Mesenchymal stem cell (in vitro differentiated cells and primary cell): ENCODE measurements at regions not wholly inside any gene's neighbourhood (a gene's known extent, or its start where the extent isn't known, plus 50 kb on each side); places are given as distances from the start of the nearest gene placed in this dataset.

Experiments
- DNase-seq: peaks from one replicate; pipeline ENCODE4 v3.0.0-alpha.2; 2013
- H2AFZ ChIP-seq: one replicate; pipeline ENCODE4 v1.6.1; 2013; ENCODE audit warnings: low read depth, mild to moderate bottlenecking, control low read depth, inconsistent platforms, low read length, moderate library complexity
- H2AK5ac ChIP-seq: 2 replicates; pipeline ENCODE4 v1.6.1; 2013; ENCODE audit warnings: low read length, moderate library complexity, mild to moderate bottlenecking, inconsistent platforms; ENCODE audit not compliant: severe bottlenecking
- H2BK120ac ChIP-seq: one replicate; pipeline ENCODE4 v1.6.1; 2013; ENCODE audit warnings: low read depth, mild to moderate bottlenecking, inconsistent platforms, low read length, moderate library complexity
- H2BK12ac ChIP-seq, 2 experiments: one replicate each; pipeline ENCODE4 v1.6.1; 2013; ENCODE audit warnings: inconsistent platforms in 2 of 2, low read length in 2 of 2, mild to moderate bottlenecking in 2 of 2, moderate library complexity in 2 of 2, control low read depth in 1 of 2
- H2BK15ac ChIP-seq: one replicate; pipeline ENCODE4 v1.6.1; 2013; ENCODE audit warnings: mild to moderate bottlenecking, low read depth, inconsistent platforms; ENCODE audit not compliant: poor library complexity, severe bottlenecking
- H2BK5ac ChIP-seq: 2 replicates; pipeline ENCODE4 v1.6.1; 2013; ENCODE audit warnings: low read depth, mild to moderate bottlenecking, low read length, control low read depth, inconsistent platforms; ENCODE audit not compliant: poor library complexity, severe bottlenecking
- H3K14ac ChIP-seq, 2 experiments: one replicate each; pipeline ENCODE4 v1.6.1; 2013; ENCODE audit warnings: inconsistent platforms in 2 of 2, low read length in 2 of 2, control low read depth in 1 of 2, mild to moderate bottlenecking in 1 of 2, moderate library complexity in 1 of 2
- H3K18ac ChIP-seq, 2 experiments: one replicate each; pipeline ENCODE4 v1.6.1; 2013; ENCODE audit warnings: inconsistent platforms in 2 of 2, low read length in 2 of 2, control low read depth in 1 of 2, low read depth in 1 of 2, mild to moderate bottlenecking in 1 of 2
- H3K23ac ChIP-seq, 2 experiments: one replicate each; pipeline ENCODE4 v1.6.1; 2013; ENCODE audit warnings: inconsistent platforms in 2 of 2, low read length in 2 of 2, mild to moderate bottlenecking in 2 of 2, moderate library complexity in 2 of 2, control low read depth in 1 of 2
- H3K27ac ChIP-seq: 2 replicates; pipeline ENCODE4 v1.5.1; 2013; ENCODE audit warnings: mild to moderate bottlenecking, moderate library complexity, low read length, control low read depth, inconsistent platforms; ENCODE audit not compliant: poor library complexity, severe bottlenecking
- H3K27me3 ChIP-seq, 2 experiments: 2 replicates each; pipeline versions ENCODE4 v1.6.1 to v1.7.0; 2013; ENCODE audit warnings: low read length in 2 of 2, mild to moderate bottlenecking in 2 of 2, moderate library complexity in 2 of 2, control low read depth in 1 of 2, inconsistent platforms in 1 of 2; ENCODE audit not compliant: control insufficient read depth in 1 of 2, insufficient read depth in 1 of 2
- H3K36me3 ChIP-seq, 2 experiments: 2 replicates each; pipeline versions ENCODE4 v1.6.1 to v1.7.0; 2013; ENCODE audit warnings: low read length in 2 of 2, control low read depth in 1 of 2, inconsistent platforms in 1 of 2, low read depth in 1 of 2, mild to moderate bottlenecking in 1 of 2; ENCODE audit not compliant: insufficient read depth in 2 of 2, control insufficient read depth in 1 of 2
- H3K4ac ChIP-seq, 2 experiments: one replicate each; pipeline ENCODE4 v1.6.1; 2013; ENCODE audit warnings: inconsistent platforms in 2 of 2, low read length in 2 of 2, mild to moderate bottlenecking in 2 of 2, moderate library complexity in 2 of 2, control low read depth in 1 of 2, low read depth in 1 of 2
- H3K4me1 ChIP-seq: 2 replicates; pipeline ENCODE4 v1.6.1; 2013; ENCODE audit warnings: low read depth, low read length, control low read depth; ENCODE audit not compliant: control insufficient read depth, insufficient read depth
- H3K4me2 ChIP-seq: 2 replicates; pipeline ENCODE4 v1.6.1; 2013; ENCODE audit warnings: low read length, mild to moderate bottlenecking, inconsistent platforms; ENCODE audit not compliant: poor library complexity, severe bottlenecking
- H3K4me3 ChIP-seq, 2 experiments: 2 replicates each; pipeline versions ENCODE4 v1.5.1 to v1.7.0; 2013; ENCODE audit warnings: low read length in 2 of 2, mild to moderate bottlenecking in 2 of 2, control low read depth in 1 of 2, low read depth in 1 of 2; ENCODE audit not compliant: insufficient read depth in 1 of 2
- H3K79me1 ChIP-seq: replicated peaks from 2 replicates; pipeline ENCODE4 v1.6.1; 2013; ENCODE audit warnings: mild to moderate bottlenecking, control low read depth, low read length, inconsistent platforms; ENCODE audit not compliant: poor library complexity, severe bottlenecking
- H3K9ac ChIP-seq: 2 replicates; pipeline ENCODE4 v1.7.0; 2013; ENCODE audit warnings: mild to moderate bottlenecking, low read length, moderate library complexity
- H3K9me3 ChIP-seq: 2 replicates; pipeline ENCODE4 v1.7.0; 2013; ENCODE audit warnings: mild to moderate bottlenecking, low read length; ENCODE audit not compliant: control insufficient read depth
- H4K8ac ChIP-seq: one replicate; pipeline ENCODE4 v1.6.1; 2013; ENCODE audit warnings: inconsistent platforms, mild to moderate bottlenecking, low read length, moderate library complexity
- H4K91ac ChIP-seq: one replicate; pipeline ENCODE4 v1.6.1; 2013; ENCODE audit warnings: mild to moderate bottlenecking, low read length, inconsistent platforms
- WGBS: methylation state at CpG from one replicate; pipeline ENCODE4 v1.1.7; 2013; ENCODE audit warnings: mixed read lengths; 5-methylcytosine and 5-hydroxymethylcytosine counted together

DNA sequence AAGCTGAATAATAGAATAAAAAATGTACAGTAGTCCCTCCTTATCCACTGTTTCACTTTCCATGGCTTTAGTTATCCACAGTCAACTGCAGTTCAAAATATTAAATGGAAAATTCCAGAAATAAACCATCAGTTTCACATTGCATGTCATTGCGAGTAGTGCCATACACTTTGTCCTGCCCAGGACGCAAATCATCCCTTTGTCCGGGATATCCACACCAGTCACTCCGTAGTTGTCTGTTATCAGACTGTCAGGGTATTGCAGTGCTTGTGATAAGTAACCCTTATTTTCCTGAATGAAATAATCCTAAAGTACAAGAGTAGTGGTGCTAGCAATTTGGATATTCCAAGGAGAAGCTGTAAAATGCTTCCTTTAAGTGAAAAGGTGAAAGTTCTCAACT lies 271.3 kb downstream of the DKK2 start:
- no peak overlapping the region for H3K4me3 ChIP-seq
- no peaks in the 10 kb centered on the region for H3K27me3 ChIP-seq
- H3K9me3 ChIP-seq, result peaks cover 4% of the 10 kb centered on the region
- no peak overlapping the region for H3K4ac ChIP-seq
- 92% methylated on average over 4 of the region's 4 CpGs for WGBS
- no peak overlapping the region for H3K27ac ChIP-seq
- no peak overlapping the region for H3K23ac ChIP-seq
- no peak overlapping the region for H2BK12ac ChIP-seq
- H2BK5ac ChIP-seq, result no peak overlapping the region
- no peak overlapping the region for H3K4me2 ChIP-seq
- no peak overlapping the region for H4K8ac ChIP-seq
- no peaks in the 10 kb centered on the region for H3K36me3 ChIP-seq
- H3K4me1 ChIP-seq, result no peaks in the 10 kb centered on the region
- no peak overlapping the region for H2AK5ac ChIP-seq
- H3K9ac ChIP-seq, result no peak overlapping the region
- no peak overlapping the region for H4K91ac ChIP-seq
- H3K18ac ChIP-seq, result no peak overlapping the region
- H3K14ac ChIP-seq, result no peak overlapping the region
- H3K79me1 ChIP-seq, result no peaks in the 10 kb centered on the region
- no peak overlapping the region for H2BK15ac ChIP-seq
- H2BK120ac ChIP-seq, result no peak overlapping the region
- DNase-seq, result no peak
- H2AFZ ChIP-seq, result no peak overlapping the region

DNA sequence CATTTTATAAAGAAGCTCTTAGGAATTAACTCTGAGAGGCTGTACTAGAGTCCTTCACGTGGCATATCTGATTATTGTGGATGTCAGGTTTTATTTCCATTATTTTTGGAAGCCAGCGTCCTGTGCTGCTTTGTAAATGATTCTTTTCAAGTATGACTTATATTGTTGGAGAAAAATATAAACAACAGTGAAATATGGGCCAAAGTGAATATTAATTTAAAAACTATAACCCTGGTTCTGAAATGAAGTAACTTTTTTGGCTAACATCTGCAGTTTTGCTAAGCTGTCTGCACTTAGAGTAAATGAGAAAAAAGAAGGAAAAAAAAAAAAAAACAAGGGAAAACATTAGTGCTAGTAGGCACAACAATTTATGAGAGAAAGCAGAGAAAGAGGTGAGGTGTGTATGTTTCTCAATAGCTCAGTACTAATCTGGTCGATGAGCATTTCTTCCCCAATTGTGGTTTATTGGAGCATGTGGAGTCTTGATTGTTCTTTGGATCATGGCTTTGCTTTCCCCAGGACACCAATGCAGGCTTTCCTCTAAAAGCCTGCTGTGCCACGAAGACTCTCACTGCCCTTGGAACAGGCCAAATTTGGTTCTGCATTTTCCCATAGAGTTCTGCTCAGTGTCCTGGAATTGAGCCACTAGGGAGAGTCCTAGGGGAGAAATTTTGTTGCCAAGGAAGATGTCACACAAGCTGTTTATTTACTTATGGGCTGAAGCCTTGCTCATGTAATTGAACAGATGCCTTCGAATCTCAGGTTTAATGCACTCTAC lies 273.3 kb downstream of the DKK2 start:
- H3K4me3 ChIP-seq, result no peak overlapping the region
- no peak overlapping the region for H2BK15ac ChIP-seq
- no peak overlapping the region for H3K14ac ChIP-seq
- H2BK12ac ChIP-seq, result no peak overlapping the region
- no peaks in the 10 kb centered on the region for H3K79me1 ChIP-seq
- H3K27ac ChIP-seq, result no peak overlapping the region
- no peak overlapping the region for H3K4ac ChIP-seq
- no peak overlapping the region for H4K91ac ChIP-seq
- no peak overlapping the region for H3K4me2 ChIP-seq
- H2AK5ac ChIP-seq, result no peak overlapping the region
- no peak overlapping the region for H3K9ac ChIP-seq
- 72% methylated on average over 4 of the region's 5 CpGs for WGBS
- H3K4me1 ChIP-seq, result no peaks in the 10 kb centered on the region
- H3K23ac ChIP-seq, result no peak overlapping the region
- no peaks in the 10 kb centered on the region for H3K9me3 ChIP-seq
- peak overlapping the region in 1 of 2 experiments; percentile 43 for H3K18ac ChIP-seq
- no peak overlapping the region for H2BK5ac ChIP-seq
- no peaks in the 10 kb centered on the region for H3K27me3 ChIP-seq
- H4K8ac ChIP-seq, result no peak overlapping the region
- peak; percentile 37 for DNase-seq
- no peak overlapping the region for H2BK120ac ChIP-seq
- no peaks in the 10 kb centered on the region for H3K36me3 ChIP-seq
- H2AFZ ChIP-seq, result no peak overlapping the region

- Histone ChIP-seq H3K4me3 (no peak overlapping the region), H3K4me2 (no peak overlapping the region), H3K23ac (no peak overlapping the region), H3K9me3 (no peaks in the 10 kb centered on the region), H4K91ac (no peak overlapping the region), H3K9ac (no peak overlapping the region), H3K27ac (no peak overlapping the region), H3K27me3 (no peaks in the 10 kb centered on the region), H3K36me3 (no peaks in the 10 kb centered on the region), H3K14ac (no peak overlapping the region), H2AFZ (no peak overlapping the region), H2BK12ac (no peak overlapping the region), H3K79me1 (no peaks in the 10 kb centered on the region), H3K4ac (no peak overlapping the region), H2AK5ac (no peak overlapping the region), H3K4me1 (no peaks in the 10 kb centered on the region), H2BK120ac (no peak overlapping the region), H4K8ac (no peak overlapping the region), H2BK15ac (no peak overlapping the region), H2BK5ac (no peak overlapping the region), H3K18ac (no peak overlapping the region)
- WGBS, result 46% methylated on average over 2 of the region's 3 CpGs
- DNase-seq, result no peak
These were observed 282.7 kb downstream of the DKK2 start for GRCh38 chr4:106753426-106753825.

DNA sequence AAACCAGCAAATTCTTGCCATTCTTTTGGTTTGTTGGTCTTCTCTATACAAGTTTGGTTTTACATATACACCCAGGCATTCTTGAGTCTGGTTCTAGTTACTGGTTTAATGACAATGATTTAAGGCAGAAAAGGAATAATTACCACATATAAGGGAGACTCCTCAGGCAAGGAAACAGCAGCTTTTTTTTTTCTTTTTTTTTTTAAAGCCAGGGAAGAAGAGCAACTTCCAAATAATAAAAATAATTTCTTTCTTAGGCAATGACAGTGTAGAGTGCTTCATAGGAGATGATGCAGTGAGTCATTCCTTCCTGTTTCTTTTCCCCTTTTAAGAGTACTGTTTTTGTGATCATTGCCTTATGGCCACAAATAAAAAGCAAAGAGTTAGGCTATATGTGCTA lies 289.7 kb downstream of the DKK2 start:
- H3K36me3 ChIP-seq, result no peaks in the 10 kb centered on the region
- H2AK5ac ChIP-seq, result no peak overlapping the region
- DNase-seq, result peak; percentile 74
- H4K91ac ChIP-seq, result no peak overlapping the region
- H2BK12ac ChIP-seq, result no peak overlapping the region
- no peak overlapping the region for H3K23ac ChIP-seq
- H4K8ac ChIP-seq, result no peak overlapping the region
- H3K27ac ChIP-seq, result no peak overlapping the region
- no peak overlapping the region for H2BK120ac ChIP-seq
- no peak overlapping the region for H2BK15ac ChIP-seq
- no peaks in the 10 kb centered on the region for H3K4me1 ChIP-seq
- H2AFZ ChIP-seq, result no peak overlapping the region
- H3K14ac ChIP-seq, result no peak overlapping the region
- no peaks in the 10 kb centered on the region for H3K27me3 ChIP-seq
- H3K18ac ChIP-seq, result no peak overlapping the region
- no peak overlapping the region for H3K9ac ChIP-seq
- no peaks in the 10 kb centered on the region for H3K79me1 ChIP-seq
- H3K4ac ChIP-seq, result no peak overlapping the region
- no peak overlapping the region for H3K4me2 ChIP-seq
- no peak overlapping the region for H3K4me3 ChIP-seq
- H3K9me3 ChIP-seq, result no peaks in the 10 kb centered on the region
- no peak overlapping the region for H2BK5ac ChIP-seq
